Nephron progenitor cell (in vitro differentiated cells): ENCODE measurements at regions not wholly inside any gene's neighbourhood (a gene's known extent, or its start where the extent isn't known, plus 50 kb on each side); places are given as distances from the start of the nearest gene placed in this dataset.

Source experiments
- DNase-seq: peaks from one replicate; pipeline ENCODE4 v3.0.0; 2021
- H3K27ac Mint-ChIP-seq: 2 replicates; pipeline ENCODE4 v1.8.0; 2021; ENCODE audit warnings: mild to moderate bottlenecking, moderate library complexity, mixed read lengths
- H3K27me3 Mint-ChIP-seq: 2 replicates; pipeline ENCODE4 v1.8.0; 2021; ENCODE audit warnings: mild to moderate bottlenecking, low read depth, mixed read lengths; ENCODE audit not compliant: poor library complexity
- H3K36me3 Mint-ChIP-seq: 2 replicates; pipeline ENCODE4 v1.8.0; 2021; ENCODE audit warnings: low read depth, mixed read lengths
- H3K4me1 Mint-ChIP-seq: 2 replicates; pipeline ENCODE4 v1.8.0; 2021; ENCODE audit warnings: mixed read lengths
- H3K4me3 Mint-ChIP-seq: 2 replicates; pipeline ENCODE4 v1.8.0; 2021; ENCODE audit warnings: mild to moderate bottlenecking, moderate library complexity, mixed read lengths
- H3K9me3 Mint-ChIP-seq: 2 replicates; pipeline ENCODE4 v1.8.0; 2021; ENCODE audit warnings: mild to moderate bottlenecking, moderate library complexity, mixed read lengths
- TF ChIP-seq, protein P1 (sequence below): fragments of 200-600 bp; sonication (generic); IDR thresholded peaks from 2 replicates; pipeline ENCODE4 v1.5.0; 2021; ENCODE audit warnings: antibody characterized with exemption

DNA sequence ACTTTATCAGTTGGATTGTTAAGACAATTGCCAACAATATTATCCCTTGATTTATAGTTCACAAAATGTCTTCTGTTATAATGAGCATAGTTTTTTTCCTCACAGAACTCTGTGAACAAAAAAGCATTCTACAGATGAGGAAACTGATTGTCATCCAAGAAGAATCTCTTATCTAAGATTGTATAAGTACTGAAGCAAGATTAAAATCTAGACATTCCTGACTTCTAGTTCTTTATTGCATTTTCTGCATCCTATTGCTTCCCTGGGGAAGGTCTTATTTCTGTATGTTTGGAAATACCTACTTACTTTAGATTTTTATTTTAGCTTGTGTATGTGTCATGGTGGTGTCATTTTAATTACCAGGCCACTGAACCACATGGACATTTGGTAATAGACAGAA, 884.9 kb upstream of the WWC1 start:
- TF ChIP-seq, protein P1, sequence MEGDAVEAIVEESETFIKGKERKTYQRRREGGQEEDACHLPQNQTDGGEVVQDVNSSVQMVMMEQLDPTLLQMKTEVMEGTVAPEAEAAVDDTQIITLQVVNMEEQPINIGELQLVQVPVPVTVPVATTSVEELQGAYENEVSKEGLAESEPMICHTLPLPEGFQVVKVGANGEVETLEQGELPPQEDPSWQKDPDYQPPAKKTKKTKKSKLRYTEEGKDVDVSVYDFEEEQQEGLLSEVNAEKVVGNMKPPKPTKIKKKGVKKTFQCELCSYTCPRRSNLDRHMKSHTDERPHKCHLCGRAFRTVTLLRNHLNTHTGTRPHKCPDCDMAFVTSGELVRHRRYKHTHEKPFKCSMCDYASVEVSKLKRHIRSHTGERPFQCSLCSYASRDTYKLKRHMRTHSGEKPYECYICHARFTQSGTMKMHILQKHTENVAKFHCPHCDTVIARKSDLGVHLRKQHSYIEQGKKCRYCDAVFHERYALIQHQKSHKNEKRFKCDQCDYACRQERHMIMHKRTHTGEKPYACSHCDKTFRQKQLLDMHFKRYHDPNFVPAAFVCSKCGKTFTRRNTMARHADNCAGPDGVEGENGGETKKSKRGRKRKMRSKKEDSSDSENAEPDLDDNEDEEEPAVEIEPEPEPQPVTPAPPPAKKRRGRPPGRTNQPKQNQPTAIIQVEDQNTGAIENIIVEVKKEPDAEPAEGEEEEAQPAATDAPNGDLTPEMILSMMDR: no peak
- no peak overlapping the region for H3K4me3 Mint-ChIP-seq
- no peaks in the 10 kb centered on the region for H3K4me1 Mint-ChIP-seq
- DNase-seq: no peak
- no peaks in the 10 kb centered on the region for H3K9me3 Mint-ChIP-seq
- no peak overlapping the region for H3K27ac Mint-ChIP-seq
- no peaks in the 10 kb centered on the region for H3K36me3 Mint-ChIP-seq
- H3K27me3 Mint-ChIP-seq: no peaks in the 10 kb centered on the region

DNA sequence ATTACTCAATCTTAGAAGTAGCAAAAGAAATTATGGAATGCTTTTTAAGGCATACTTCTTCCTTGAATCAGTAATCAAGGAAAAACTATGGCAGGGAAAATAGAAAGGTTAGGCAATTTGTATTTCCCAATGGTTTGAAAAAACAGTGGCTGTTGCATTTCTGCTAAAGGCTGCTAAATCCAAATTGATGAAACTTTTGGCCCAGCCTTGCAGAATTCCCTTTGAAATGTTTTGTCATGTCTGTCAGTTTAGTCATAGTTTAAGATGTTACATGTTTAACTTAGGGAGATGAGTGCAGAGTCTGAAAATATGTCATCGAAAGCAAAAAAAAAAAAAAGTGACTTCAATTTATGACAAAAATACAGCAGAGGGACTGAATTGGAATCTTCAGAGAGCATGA, 878.9 kb upstream of the WWC1 start:
- H3K27ac Mint-ChIP-seq: no peak overlapping the region
- TF ChIP-seq, protein P1: no peak
- no peaks in the 10 kb centered on the region for H3K27me3 Mint-ChIP-seq
- H3K4me1 Mint-ChIP-seq: peaks cover 15% of the 10 kb centered on the region
- H3K36me3 Mint-ChIP-seq: no peaks in the 10 kb centered on the region
- no peak for DNase-seq
- no peaks in the 10 kb centered on the region for H3K9me3 Mint-ChIP-seq
- no peak overlapping the region for H3K4me3 Mint-ChIP-seq

DNA sequence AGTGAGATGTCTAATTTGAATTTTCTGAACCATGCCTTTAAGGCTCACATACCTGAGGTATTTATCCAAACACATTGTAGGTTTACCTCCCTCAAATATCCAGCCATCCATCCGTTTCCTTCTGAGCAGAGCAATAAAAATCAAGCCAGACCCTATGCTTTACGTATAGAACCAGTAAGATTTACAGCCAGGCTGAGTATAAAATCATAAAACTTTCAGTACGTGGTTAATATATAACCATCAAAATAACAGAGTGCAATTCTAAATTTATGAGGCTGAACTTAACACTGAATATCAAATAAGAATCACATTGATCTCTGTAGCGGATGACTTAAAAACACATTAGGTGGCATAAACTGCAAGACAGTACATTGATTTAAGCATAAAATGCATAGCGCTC, 877.9 kb upstream of the WWC1 start:
- Mint-ChIP-seq H3K27me3 (no peaks in the 10 kb centered on the region), H3K36me3 (no peaks in the 10 kb centered on the region)

DNA sequence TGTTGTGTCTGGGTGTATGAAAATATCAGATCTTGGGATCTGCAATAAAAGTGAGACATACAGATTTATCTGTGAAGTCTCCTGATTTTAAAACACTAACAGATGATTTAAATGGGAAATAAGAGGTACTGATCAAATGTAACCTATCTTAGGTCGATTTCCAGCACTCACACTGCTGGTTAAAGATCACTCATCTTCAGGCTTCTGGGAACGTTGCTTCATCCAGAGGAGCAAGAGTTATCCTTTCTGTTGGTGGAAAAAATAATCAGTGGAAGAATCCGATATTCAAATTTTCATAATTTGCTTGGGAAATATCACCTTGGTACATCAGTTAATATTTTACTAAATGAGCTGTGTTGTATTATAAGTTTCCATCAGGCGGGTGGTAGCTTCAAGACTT, 876.8 kb upstream of the WWC1 start:
- TF ChIP-seq, protein P1: no peak
- peaks cover 15% of the 10 kb centered on the region for H3K4me1 Mint-ChIP-seq
- H3K4me3 Mint-ChIP-seq: no peak overlapping the region

More for the DNA sequence above, 877.9 kb upstream of the WWC1 start:
- TF ChIP-seq, protein P1: no peak
- Mint-ChIP-seq H3K4me3 (no peak overlapping the region), H3K27ac (no peak overlapping the region), H3K4me1 (peaks cover 15% of the 10 kb centered on the region), H3K9me3 (no peaks in the 10 kb centered on the region)
- DNase-seq: no peak

DNA sequence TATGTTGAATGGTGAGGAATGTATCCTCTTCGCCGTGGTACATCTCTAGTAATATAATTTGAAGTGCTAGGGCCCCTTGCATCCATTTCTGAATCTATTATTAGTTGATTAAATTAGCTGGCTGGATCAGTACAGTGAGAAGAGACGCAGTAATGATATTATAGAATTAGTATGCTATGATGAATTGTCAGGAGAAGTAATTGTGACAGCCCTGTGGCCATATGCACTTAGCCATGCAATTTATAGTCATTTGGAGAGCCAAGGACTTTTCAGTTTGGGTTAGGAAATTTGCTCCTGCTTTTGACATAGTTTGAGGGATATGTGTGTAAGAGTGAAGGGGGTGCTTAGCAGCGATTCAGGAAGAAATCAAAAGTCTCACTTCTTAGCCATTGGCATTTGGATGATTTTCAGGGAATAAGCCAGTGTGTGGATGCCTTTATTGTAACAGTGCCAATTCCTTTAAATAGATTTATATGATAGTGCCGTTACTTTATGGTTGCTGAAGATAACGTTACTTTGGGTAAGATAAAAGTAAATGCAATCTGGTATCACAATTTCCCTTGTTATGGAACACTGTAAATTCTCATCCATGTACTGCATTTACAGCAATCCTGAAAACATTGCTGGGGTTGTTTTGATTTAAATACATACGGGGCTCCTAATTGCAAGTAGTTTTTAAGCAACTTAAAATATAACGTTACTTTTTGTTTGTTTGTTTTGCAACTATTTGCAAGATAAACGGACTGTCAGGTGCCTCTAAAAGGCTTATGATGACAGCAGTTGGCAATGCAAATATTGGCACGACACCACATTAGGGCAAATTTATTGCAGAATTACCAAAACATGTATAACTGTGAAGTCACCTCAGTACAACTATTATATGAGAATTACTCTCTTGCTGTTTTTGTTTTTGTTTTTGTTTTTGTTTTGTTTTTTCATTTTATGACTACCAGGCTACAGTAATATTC, 875.4 kb upstream of the WWC1 start:
- H3K4me3 Mint-ChIP-seq: no peak overlapping the region
- DNase-seq: no peak
- TF ChIP-seq, protein P1: no peak
- H3K36me3 Mint-ChIP-seq: no peaks in the 10 kb centered on the region
- no peaks in the 10 kb centered on the region for H3K9me3 Mint-ChIP-seq
- no peaks in the 10 kb centered on the region for H3K27me3 Mint-ChIP-seq
- no peak overlapping the region for H3K27ac Mint-ChIP-seq
- H3K4me1 Mint-ChIP-seq: peaks cover 15% of the 10 kb centered on the region

More for the DNA sequence above, 876.8 kb upstream of the WWC1 start:
- Mint-ChIP-seq H3K9me3 (no peaks in the 10 kb centered on the region), H3K36me3 (no peaks in the 10 kb centered on the region), H3K27ac (no peak overlapping the region), H3K27me3 (no peaks in the 10 kb centered on the region)
- no peak for DNase-seq

DNA sequence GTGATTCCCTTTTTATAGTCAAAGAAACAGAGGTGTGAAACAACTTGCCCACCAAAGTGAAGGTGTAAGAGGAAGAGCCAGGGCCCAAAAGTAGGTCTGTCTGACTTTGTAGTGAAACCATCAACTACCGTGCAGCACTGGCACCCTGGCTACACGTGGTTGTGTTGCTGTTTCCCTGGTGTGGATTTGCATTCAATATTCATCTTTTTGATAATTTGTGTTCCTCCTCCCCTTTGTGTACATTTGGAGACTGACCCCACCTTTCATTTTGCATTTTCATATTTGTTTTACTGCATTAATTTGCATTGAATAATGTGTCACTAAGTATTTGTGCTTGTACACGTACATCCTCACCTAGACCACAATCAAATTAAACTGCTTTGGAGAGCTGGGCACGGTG, 873.8 kb upstream of the WWC1 start:
- Mint-ChIP-seq H3K4me1 (peaks cover 15% of the 10 kb centered on the region), H3K36me3 (no peaks in the 10 kb centered on the region), H3K9me3 (no peaks in the 10 kb centered on the region), H3K27ac (no peak overlapping the region), H3K27me3 (no peaks in the 10 kb centered on the region), H3K4me3 (no peak overlapping the region)
- TF ChIP-seq, protein P1: no peak
- DNase-seq: no peak
